HUES6 (cell line): ENCODE measurements at regions not wholly inside any gene's neighbourhood (a gene's known extent, or its start where the extent isn't known, plus 50 kb on each side); places are given as distances from the start of the nearest gene placed in this dataset.

Experiments
- H3K27ac ChIP-seq: 2 replicates; pipeline ENCODE4 v1.7.0; 2013; ENCODE audit warnings: low read depth, mild to moderate bottlenecking, low read length, inconsistent platforms
- H3K27me3 ChIP-seq: 2 replicates; pipeline ENCODE4 v1.6.1; 2013; ENCODE audit warnings: low read length; ENCODE audit not compliant: control insufficient read depth, insufficient read depth
- H3K36me3 ChIP-seq: 2 replicates; pipeline ENCODE4 v1.6.1; 2013; ENCODE audit warnings: low read length; ENCODE audit not compliant: control insufficient read depth, insufficient read depth
- H3K4me1 ChIP-seq: 2 replicates; pipeline ENCODE4 v1.6.1; 2013; ENCODE audit warnings: low read length; ENCODE audit not compliant: control insufficient read depth, insufficient read depth
- H3K4me3 ChIP-seq: 2 replicates; pipeline ENCODE4 v1.5.1; 2013; ENCODE audit warnings: low read depth, low read length
- H3K9ac ChIP-seq: one replicate; pipeline ENCODE4 v1.6.1; 2013; ENCODE audit warnings: mild to moderate bottlenecking, low read length
- H3K9me3 ChIP-seq: 2 replicates; pipeline ENCODE4 v1.6.1; 2013; ENCODE audit warnings: low read depth, low read length; ENCODE audit not compliant: control insufficient read depth, insufficient read depth

GRCh38 chrX:20670611-20671010 lies 403.9 kb upstream of the RPS6KA3 start:
- H3K27me3 ChIP-seq, result no peaks in the 10 kb centered on the region; the same call in 1 of the 2 replicates
- H3K4me3 ChIP-seq, result no peak overlapping the region
- H3K9ac ChIP-seq, result no peak overlapping the region
- H3K27ac ChIP-seq, result no peak overlapping the region
- H3K9me3 ChIP-seq, result no peaks in the 10 kb centered on the region
- H3K4me1 ChIP-seq, result no peaks in the 10 kb centered on the region
- no peaks in the 10 kb centered on the region for H3K36me3 ChIP-seq

- Histone ChIP-seq H3K36me3 (no peaks in the 10 kb centered on the region), H3K4me1 (no peaks in the 10 kb centered on the region), H3K27ac (no peak overlapping the region), H3K27me3 (peaks cover 2% of the 10 kb centered on the region; the same call in 1 of the 2 replicates), H3K9ac (no peak overlapping the region), H3K4me3 (no peak overlapping the region), H3K9me3 (no peaks in the 10 kb centered on the region)
Observed at GRCh38 chrX:20668550-20668949, 401.8 kb upstream of the RPS6KA3 start.

GRCh38 chrX:20666331-20666730 lies 399.6 kb upstream of the RPS6KA3 start:
- no peaks in the 10 kb centered on the region for H3K36me3 ChIP-seq
- H3K9me3 ChIP-seq, result no peaks in the 10 kb centered on the region
- no peak overlapping the region for H3K9ac ChIP-seq
- H3K27me3 ChIP-seq, result peaks cover 2% of the 10 kb centered on the region; the same call in 1 of the 2 replicates
- no peaks in the 10 kb centered on the region for H3K4me1 ChIP-seq
- no peak overlapping the region for H3K4me3 ChIP-seq
- no peak overlapping the region for H3K27ac ChIP-seq

GRCh38 chrX:20665481-20665880 lies 398.8 kb upstream of the RPS6KA3 start:
- H3K9ac ChIP-seq, result no peak overlapping the region
- H3K4me3 ChIP-seq, result no peak overlapping the region
- no peak overlapping the region for H3K27ac ChIP-seq
- H3K27me3 ChIP-seq, result peaks cover 2% of the 10 kb centered on the region; the same call in 1 of the 2 replicates
- H3K4me1 ChIP-seq, result no peaks in the 10 kb centered on the region
- H3K9me3 ChIP-seq, result no peaks in the 10 kb centered on the region
- no peaks in the 10 kb centered on the region for H3K36me3 ChIP-seq

- Histone ChIP-seq H3K4me3 (no peak overlapping the region), H3K9me3 (no peaks in the 10 kb centered on the region), H3K27ac (no peak overlapping the region), H3K36me3 (no peaks in the 10 kb centered on the region), H3K4me1 (no peaks in the 10 kb centered on the region), H3K9ac (no peak overlapping the region), H3K27me3 (peaks cover 2% of the 10 kb centered on the region; the same call in 1 of the 2 replicates)
Observed at GRCh38 chrX:20664774-20665173, 398.1 kb upstream of the RPS6KA3 start.

- Histone ChIP-seq H3K9me3 (no peaks in the 10 kb centered on the region), H3K27me3 (peaks cover 2% of the 10 kb centered on the region; the same call in 1 of the 2 replicates), H3K27ac (no peak overlapping the region), H3K4me1 (no peaks in the 10 kb centered on the region), H3K36me3 (no peaks in the 10 kb centered on the region), H3K9ac (no peak overlapping the region), H3K4me3 (no peak overlapping the region)
Observed at GRCh38 chrX:20664131-20664530, 397.4 kb upstream of the RPS6KA3 start.

- H3K9ac ChIP-seq, result no peak overlapping the region
- H3K36me3 ChIP-seq, result no peaks in the 10 kb centered on the region
- no peak overlapping the region for H3K27ac ChIP-seq
- peaks cover 2% of the 10 kb centered on the region; the same call in 1 of the 2 replicates for H3K27me3 ChIP-seq
- H3K9me3 ChIP-seq, result no peaks in the 10 kb centered on the region
- no peak overlapping the region for H3K4me3 ChIP-seq
- H3K4me1 ChIP-seq, result no peaks in the 10 kb centered on the region
Observed at GRCh38 chrX:20663336-20663735, 396.6 kb upstream of the RPS6KA3 start.

- H3K4me1 ChIP-seq, result no peaks in the 10 kb centered on the region
- no peaks in the 10 kb centered on the region; the same call in 1 of the 2 replicates for H3K27me3 ChIP-seq
- no peaks in the 10 kb centered on the region for H3K36me3 ChIP-seq
- H3K4me3 ChIP-seq, result no peak overlapping the region
- H3K27ac ChIP-seq, result no peak overlapping the region
- no peaks in the 10 kb centered on the region for H3K9me3 ChIP-seq
- no peak overlapping the region for H3K9ac ChIP-seq
Observed at GRCh38 chrX:20656721-20657120, 390.0 kb upstream of the RPS6KA3 start.

GRCh38 chrX:20654596-20655106 lies 387.9 kb upstream of the RPS6KA3 start:
- no peak overlapping the region for H3K4me3 ChIP-seq
- no peaks in the 10 kb centered on the region for H3K27me3 ChIP-seq
- no peaks in the 10 kb centered on the region for H3K36me3 ChIP-seq
- H3K27ac ChIP-seq, result no peak overlapping the region
- no peaks in the 10 kb centered on the region for H3K4me1 ChIP-seq
- no peak overlapping the region for H3K9ac ChIP-seq
- H3K9me3 ChIP-seq, result no peaks in the 10 kb centered on the region

GRCh38 chrX:20653070-20653469 lies 386.4 kb upstream of the RPS6KA3 start:
- Histone ChIP-seq H3K4me1 (no peaks in the 10 kb centered on the region), H3K9ac (no peak overlapping the region), H3K4me3 (no peak overlapping the region), H3K9me3 (no peaks in the 10 kb centered on the region), H3K27ac (no peak overlapping the region), H3K36me3 (no peaks in the 10 kb centered on the region), H3K27me3 (no peaks in the 10 kb centered on the region)

- no peak overlapping the region for H3K27ac ChIP-seq
- no peak overlapping the region for H3K4me3 ChIP-seq
- H3K9ac ChIP-seq, result no peak overlapping the region
- H3K9me3 ChIP-seq, result peaks cover 3% of the 10 kb centered on the region; the same call in 1 of the 2 replicates
- no peaks in the 10 kb centered on the region for H3K36me3 ChIP-seq
- H3K4me1 ChIP-seq, result no peaks in the 10 kb centered on the region
- H3K27me3 ChIP-seq, result no peaks in the 10 kb centered on the region; the same call in 1 of the 2 replicates
Observed at GRCh38 chrX:20641954-20642353, 375.2 kb upstream of the RPS6KA3 start.
